HG02970 (cell line): ENCODE measurements at regions not wholly inside any gene's neighbourhood (a gene's known extent, or its start where the extent isn't known, plus 50 kb on each side); places are given as distances from the start of the nearest gene placed in this dataset.

Source experiments
- ATAC-seq: cut with Tn5 transposase; IDR thresholded peaks from one replicate; pipeline ENCODE4 v1.9.1; 2021; ENCODE audit warnings: mild to moderate bottlenecking, moderate library complexity, moderate number of reproducible peaks; ENCODE audit not compliant: unreplicated experiment, low FRiP score

- ATAC-seq, result no peak
Observed at GRCh38 chrX:39631276-39632229, 466.2 kb downstream of the BCOR start.

- no peak for ATAC-seq
Observed at GRCh38 chrX:39633293-39633692, 464.5 kb downstream of the BCOR start.

GRCh38 chrX:39636481-39636880 is 461.3 kb downstream of the BCOR start:
- no peak for ATAC-seq

- no peak for ATAC-seq
Observed at GRCh38 chrX:39638526-39638925, 459.2 kb downstream of the BCOR start.

GRCh38 chrX:39639871-39640270 is 457.9 kb downstream of the BCOR start:
- ATAC-seq, result no peak

GRCh38 chrX:39640866-39641265 is 456.9 kb downstream of the BCOR start:
- ATAC-seq, result no peak

- ATAC-seq, result no peak
Observed at GRCh38 chrX:39642071-39642470, 455.7 kb downstream of the BCOR start.

- ATAC-seq, result no peak
Observed at GRCh38 chrX:39643550-39643949, 454.2 kb downstream of the BCOR start.

- no peak for ATAC-seq
Observed at GRCh38 chrX:39645178-39645895, 452.4 kb downstream of the BCOR start.

GRCh38 chrX:39648548-39649254 is 449.1 kb downstream of the BCOR start:
- ATAC-seq, result no peak

GRCh38 chrX:39650768-39651347 is 446.9 kb downstream of the BCOR start:
- no peak for ATAC-seq

GRCh38 chrX:39652336-39652735 is 445.4 kb downstream of the BCOR start:
- no peak for ATAC-seq

GRCh38 chrX:39653691-39654090 is 444.1 kb downstream of the BCOR start:
- ATAC-seq, result no peak

- no peak for ATAC-seq
Observed at GRCh38 chrX:39654183-39654925, 443.4 kb downstream of the BCOR start.

- no peak for ATAC-seq
Observed at GRCh38 chrX:39654952-39655351, 442.8 kb downstream of the BCOR start.

GRCh38 chrX:39661116-39661907 is 436.4 kb downstream of the BCOR start:
- ATAC-seq, result no peak

- ATAC-seq, result no peak
Observed at GRCh38 chrX:39665830-39666518, 431.8 kb downstream of the BCOR start.

- no peak for ATAC-seq
Observed at GRCh38 chrX:39667191-39667590, 430.6 kb downstream of the BCOR start.
